GM20000 (cell line): ENCODE measurements at regions not wholly inside any gene's neighbourhood (a gene's known extent, or its start where the extent isn't known, plus 50 kb on each side); places are given as distances from the start of the nearest gene placed in this dataset.
"Not testable (repeated sequence)": the region's sequence is repeated elsewhere in the genome, so short reads cannot be mapped to it uniquely, and the experiment has no call there.

Source experiments
- DNase-seq: peaks from one replicate; pipeline ENCODE4 v3.0.0; 2012; ENCODE audit warnings: low spot score
- TF ChIP-seq, protein P1 (sequence below): IDR thresholded peaks from 2 replicates; pipeline ENCODE4 v1.5.1; 2012; ENCODE audit warnings: mild to moderate bottlenecking, control low read depth; ENCODE audit errors: extremely low read depth, missing control alignments

DNA sequence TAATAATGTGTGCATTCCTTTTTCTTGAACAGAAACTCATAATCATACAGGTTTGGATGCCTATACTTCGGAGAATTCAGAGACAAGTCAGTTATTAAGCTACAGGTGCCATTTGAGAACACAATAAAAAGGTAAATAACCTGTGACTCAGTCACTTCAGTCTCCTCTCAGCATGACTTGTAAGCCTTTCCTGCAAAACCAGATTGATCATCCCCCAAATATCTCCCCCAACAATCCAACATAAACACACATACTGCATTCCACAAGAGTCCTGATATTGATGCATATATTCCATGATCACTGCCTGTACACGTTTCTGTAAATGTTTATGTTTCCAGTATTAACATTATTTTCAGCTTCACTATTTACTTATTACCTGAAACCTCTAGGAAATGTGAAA lies 110.8 kb downstream of the PWWP3B start:
- TF ChIP-seq, protein P1, sequence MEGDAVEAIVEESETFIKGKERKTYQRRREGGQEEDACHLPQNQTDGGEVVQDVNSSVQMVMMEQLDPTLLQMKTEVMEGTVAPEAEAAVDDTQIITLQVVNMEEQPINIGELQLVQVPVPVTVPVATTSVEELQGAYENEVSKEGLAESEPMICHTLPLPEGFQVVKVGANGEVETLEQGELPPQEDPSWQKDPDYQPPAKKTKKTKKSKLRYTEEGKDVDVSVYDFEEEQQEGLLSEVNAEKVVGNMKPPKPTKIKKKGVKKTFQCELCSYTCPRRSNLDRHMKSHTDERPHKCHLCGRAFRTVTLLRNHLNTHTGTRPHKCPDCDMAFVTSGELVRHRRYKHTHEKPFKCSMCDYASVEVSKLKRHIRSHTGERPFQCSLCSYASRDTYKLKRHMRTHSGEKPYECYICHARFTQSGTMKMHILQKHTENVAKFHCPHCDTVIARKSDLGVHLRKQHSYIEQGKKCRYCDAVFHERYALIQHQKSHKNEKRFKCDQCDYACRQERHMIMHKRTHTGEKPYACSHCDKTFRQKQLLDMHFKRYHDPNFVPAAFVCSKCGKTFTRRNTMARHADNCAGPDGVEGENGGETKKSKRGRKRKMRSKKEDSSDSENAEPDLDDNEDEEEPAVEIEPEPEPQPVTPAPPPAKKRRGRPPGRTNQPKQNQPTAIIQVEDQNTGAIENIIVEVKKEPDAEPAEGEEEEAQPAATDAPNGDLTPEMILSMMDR = no peak
- no peak for DNase-seq

DNA sequence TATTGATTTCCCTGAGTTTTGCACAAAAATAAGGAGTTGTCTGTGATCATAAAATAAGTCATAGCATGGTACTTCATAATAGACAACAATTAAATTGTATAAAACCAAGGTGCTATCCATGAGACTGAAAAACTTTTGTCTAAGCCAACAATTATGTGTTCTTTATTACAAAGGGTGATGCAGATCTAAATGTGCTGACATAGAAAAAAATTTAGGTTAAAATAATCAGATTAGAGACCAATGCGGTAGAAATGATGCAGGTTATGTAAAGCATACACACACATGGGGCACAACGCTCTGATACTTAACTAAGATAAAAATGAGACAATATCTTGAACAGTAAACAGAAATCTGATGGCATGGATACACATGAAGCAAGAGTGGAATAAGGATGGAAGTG lies 113.3 kb downstream of the PWWP3B start:
- no peak for DNase-seq
- TF ChIP-seq, protein P1 = no peak

DNA sequence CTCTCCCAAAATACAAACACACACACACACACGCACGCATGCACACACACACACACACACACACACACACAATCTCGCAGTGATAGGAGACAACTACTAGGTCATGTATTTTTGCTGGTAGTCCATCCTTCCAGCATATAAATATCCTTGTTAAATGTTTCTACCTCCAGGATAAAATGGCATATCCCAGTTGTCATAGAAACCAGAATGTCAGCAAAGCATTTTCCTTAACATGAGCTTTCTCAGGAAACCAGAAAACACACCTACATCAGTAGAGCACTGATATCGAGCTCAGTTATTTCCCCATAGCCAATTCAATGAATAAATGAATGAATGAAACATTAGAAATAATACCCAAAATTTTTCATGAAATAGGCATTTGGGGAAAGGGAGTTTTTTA lies 115.7 kb downstream of the PWWP3B start:
- TF ChIP-seq, protein P1 = no peak
- DNase-seq = no peak

DNA sequence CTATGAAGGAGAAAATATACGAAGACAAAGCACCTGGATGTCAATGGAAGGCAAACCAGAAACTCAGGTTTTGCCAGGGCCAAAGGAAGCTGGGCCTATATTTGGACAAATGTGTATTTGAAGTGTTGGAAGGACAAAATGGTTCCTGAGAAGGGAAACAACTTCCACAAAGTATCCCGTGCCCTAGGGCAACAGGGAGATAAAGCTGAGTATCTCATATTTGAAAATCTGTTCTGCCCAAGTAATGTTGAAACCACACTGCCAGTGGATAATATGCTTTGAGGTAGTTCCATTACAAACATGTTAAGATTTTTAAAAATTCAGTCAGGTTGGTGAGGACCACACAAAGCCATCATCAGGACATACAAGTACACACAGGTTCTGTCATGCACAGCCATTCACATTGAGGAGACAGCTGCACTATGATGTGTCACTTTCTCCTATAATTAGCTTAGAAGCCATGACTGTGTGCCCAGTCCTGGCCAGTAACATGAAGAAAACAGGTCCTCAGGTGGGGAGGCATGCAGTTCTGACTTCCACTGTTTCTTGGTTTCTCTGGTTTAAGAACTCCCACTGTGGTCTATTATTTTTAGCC lies 116.4 kb downstream of the PWWP3B start:
- DNase-seq = no peak
- TF ChIP-seq, protein P1 = no peak

DNA sequence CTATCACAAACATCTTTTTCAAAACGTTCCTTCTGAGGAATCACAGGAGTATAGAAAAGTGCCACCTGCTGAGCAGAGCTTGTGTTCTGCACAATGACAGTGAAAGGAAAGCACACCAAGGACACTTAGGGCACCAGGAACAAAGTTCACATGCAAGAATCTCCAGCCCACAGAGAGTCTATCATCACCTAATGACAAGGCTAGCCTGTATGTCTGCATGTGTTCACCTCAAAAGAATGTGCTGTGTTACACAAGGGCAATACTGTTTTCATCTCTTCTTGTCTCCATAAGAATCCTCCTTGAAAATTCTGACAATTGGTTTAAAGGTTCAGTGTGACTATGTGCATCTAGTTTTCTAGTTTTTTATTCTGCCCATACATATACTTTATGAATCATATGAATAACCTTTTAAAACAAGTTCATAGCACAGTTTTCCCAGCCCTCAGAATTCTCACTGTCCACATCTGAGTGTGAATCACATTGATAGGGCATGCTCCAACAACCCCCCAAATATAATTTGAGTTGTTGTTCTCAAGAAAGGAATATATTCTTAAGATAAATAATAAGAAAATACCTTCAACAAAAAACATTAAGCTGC lies 118.0 kb downstream of the PWWP3B start:
- TF ChIP-seq, protein P1 = no peak
- DNase-seq = no peak

DNA sequence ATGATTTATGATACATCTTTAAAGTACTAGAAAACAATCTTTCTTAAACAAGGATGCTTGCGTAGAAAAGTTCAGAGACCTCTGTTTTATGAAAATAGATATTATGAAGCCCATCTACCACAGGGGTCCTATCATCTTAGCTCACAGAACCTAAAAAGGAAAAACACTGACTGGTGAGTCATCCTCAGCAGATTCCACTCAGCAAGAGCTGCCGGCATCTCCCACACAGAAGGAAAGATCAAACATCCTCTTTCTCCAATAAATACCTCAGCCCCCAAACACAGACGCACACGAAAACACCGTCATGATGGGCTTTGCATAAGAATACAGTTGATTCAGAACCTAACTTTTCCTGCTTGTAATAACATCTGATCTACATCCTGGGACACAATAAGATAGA lies 122.7 kb downstream of the PWWP3B start:
- DNase-seq = not testable (repeated sequence)

DNA sequence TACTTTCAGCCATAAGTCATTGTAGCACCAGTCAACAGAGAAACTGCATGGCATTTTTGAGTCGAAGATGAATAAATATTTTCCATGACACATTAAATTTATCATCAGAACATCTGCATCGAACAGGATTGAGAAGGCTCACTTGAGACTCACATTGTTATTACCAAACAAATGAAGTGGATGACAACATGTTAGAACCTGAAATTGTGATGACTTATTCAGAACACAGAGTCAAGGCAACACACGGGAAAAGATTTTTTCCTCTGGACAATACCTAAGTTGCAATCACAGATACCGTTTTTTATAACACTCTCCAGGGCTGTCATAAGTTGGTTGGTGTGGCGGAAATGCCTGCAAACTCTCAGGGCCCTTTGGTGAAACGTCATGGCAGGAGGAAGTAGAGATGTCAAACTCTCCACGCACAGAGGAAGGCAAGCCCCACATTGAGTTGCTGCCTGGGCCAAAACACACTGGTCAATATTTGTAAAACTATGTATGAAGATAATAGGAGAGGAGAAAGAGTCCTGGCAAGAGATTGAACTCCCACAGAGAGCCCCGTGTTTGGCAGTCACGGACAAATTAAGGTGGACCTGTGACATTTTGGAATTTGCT lies 123.8 kb downstream of the PWWP3B start:
- DNase-seq = not testable (repeated sequence)

DNA sequence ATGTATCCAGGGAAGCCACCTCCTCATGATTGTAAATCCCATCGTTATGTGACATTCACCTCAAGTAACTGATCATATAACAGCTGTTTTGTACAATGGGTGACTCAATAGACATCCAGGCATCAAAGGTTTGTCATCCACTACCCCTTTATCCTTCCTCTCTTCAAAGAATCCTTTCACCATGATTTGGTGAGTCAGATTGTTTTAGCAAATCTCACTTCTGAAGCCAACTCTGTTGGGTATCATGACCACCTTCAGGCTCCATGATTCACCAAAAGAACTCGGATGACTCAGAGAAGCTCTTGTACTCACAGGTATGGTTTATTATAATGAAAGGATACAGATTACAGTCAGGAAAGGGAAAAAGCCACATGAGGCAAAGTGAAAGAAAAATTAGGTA lies 132.1 kb downstream of the PWWP3B start:
- no peak for DNase-seq
- TF ChIP-seq, protein P1 = no peak
